Eye (tissue), 1 donor: ENCODE measurements at regions not wholly inside any gene's neighbourhood (a gene's known extent, or its start where the extent isn't known, plus 50 kb on each side); places are given as distances from the start of the nearest gene placed in this dataset.
A peak's percentile ranks its signal among the peaks of the same experiment; 100 is the strongest.
"Not testable (repeated sequence)": the region's sequence is repeated elsewhere in the genome, so short reads cannot be mapped to it uniquely, and the experiment has no call there.

ENCODE experiments used
- DNase-seq: peaks from one replicate; pipeline ENCODE4 v3.0.0-alpha.2; 2015

- no peak for DNase-seq
Measured at GRCh38 chr2:62326735-62327134, 130.8 kb downstream of the B3GNT2 start.

GRCh38 chr2:62325398-62325797, 129.5 kb downstream of the B3GNT2 start:
- no peak for DNase-seq

GRCh38 chr2:62321380-62322289, 125.7 kb downstream of the B3GNT2 start:
- peak; percentile 59 for DNase-seq

GRCh38 chr2:62320657-62321357, 124.9 kb downstream of the B3GNT2 start:
- peak; percentile 16 for DNase-seq

- DNase-seq, result not testable (repeated sequence)
Measured at GRCh38 chr2:62320137-62320536, 124.2 kb downstream of the B3GNT2 start.

GRCh38 chr2:62319070-62319469, 123.2 kb downstream of the B3GNT2 start:
- DNase-seq, result no peak

GRCh38 chr2:62315476-62315875, 119.6 kb downstream of the B3GNT2 start:
- DNase-seq, result no peak

- no peak for DNase-seq
Measured at GRCh38 chr2:62314291-62314690, 118.4 kb downstream of the B3GNT2 start.

- no peak for DNase-seq
Measured at GRCh38 chr2:62313449-62314227, 117.7 kb downstream of the B3GNT2 start.

- no peak for DNase-seq
Measured at GRCh38 chr2:62309465-62310091, 113.7 kb downstream of the B3GNT2 start.

- DNase-seq, result no peak
Measured at GRCh38 chr2:62309081-62309464, 113.2 kb downstream of the B3GNT2 start.

GRCh38 chr2:62307469-62308389, 111.8 kb downstream of the B3GNT2 start:
- DNase-seq, result no peak

- peak; percentile 54 for DNase-seq
Measured at GRCh38 chr2:62306751-62307468, 111.0 kb downstream of the B3GNT2 start.

- no peak for DNase-seq
Measured at GRCh38 chr2:62305421-62306176, 109.7 kb downstream of the B3GNT2 start.

GRCh38 chr2:62304429-62305417, 108.8 kb downstream of the B3GNT2 start:
- no peak for DNase-seq

GRCh38 chr2:62303788-62304187, 107.9 kb downstream of the B3GNT2 start:
- DNase-seq, result no peak

- no peak for DNase-seq
Measured at GRCh38 chr2:62302631-62303435, 106.9 kb downstream of the B3GNT2 start.

- DNase-seq, result no peak
Measured at GRCh38 chr2:62300925-62301324, 105.0 kb downstream of the B3GNT2 start.
